ENCODE measurements at regions not wholly inside any gene's neighbourhood (a gene's known extent, or its start where the extent isn't known, plus 50 kb on each side); places are given as distances from the start of the nearest gene placed in this dataset.

GRCh38 chr13:107860284-107860683 lies 355.1 kb downstream of the LIG4 start:
- TF ChIP-seq CTCF (conservative IDR thresholded peaks at IDR 0.05), result no peak
- TF ChIP-seq EZH2 (IDR thresholded peaks at IDR 0.05; ENCODE audit: low read depth), result no peak
